ENCODE measurements at regions not wholly inside any gene's neighbourhood (a gene's known extent, or its start where the extent isn't known, plus 50 kb on each side); places are given as distances from the start of the nearest gene placed in this dataset.
"Not testable (repeated sequence)": the region's sequence is repeated elsewhere in the genome, so short reads cannot be mapped to it uniquely, and the experiment has no call there.

GRCh38 chr2:85945172-85945571 lies 56.4 kb upstream of the ST3GAL5 start (continued):
- TF ChIP-seq, protein P1, sequence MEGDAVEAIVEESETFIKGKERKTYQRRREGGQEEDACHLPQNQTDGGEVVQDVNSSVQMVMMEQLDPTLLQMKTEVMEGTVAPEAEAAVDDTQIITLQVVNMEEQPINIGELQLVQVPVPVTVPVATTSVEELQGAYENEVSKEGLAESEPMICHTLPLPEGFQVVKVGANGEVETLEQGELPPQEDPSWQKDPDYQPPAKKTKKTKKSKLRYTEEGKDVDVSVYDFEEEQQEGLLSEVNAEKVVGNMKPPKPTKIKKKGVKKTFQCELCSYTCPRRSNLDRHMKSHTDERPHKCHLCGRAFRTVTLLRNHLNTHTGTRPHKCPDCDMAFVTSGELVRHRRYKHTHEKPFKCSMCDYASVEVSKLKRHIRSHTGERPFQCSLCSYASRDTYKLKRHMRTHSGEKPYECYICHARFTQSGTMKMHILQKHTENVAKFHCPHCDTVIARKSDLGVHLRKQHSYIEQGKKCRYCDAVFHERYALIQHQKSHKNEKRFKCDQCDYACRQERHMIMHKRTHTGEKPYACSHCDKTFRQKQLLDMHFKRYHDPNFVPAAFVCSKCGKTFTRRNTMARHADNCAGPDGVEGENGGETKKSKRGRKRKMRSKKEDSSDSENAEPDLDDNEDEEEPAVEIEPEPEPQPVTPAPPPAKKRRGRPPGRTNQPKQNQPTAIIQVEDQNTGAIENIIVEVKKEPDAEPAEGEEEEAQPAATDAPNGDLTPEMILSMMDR (conservative IDR thresholded peaks at IDR 0.05; ENCODE audit: low read depth in 2 of 2), result no peak
- TF ChIP-seq ZNF114 (CRISPR knock-in tag; IDR thresholded peaks at IDR 0.05) (no peak), ZNF462 (CRISPR knock-in tag; IDR thresholded peaks at IDR 0.05) (no peak)
- TF ChIP-seq, protein P2, sequence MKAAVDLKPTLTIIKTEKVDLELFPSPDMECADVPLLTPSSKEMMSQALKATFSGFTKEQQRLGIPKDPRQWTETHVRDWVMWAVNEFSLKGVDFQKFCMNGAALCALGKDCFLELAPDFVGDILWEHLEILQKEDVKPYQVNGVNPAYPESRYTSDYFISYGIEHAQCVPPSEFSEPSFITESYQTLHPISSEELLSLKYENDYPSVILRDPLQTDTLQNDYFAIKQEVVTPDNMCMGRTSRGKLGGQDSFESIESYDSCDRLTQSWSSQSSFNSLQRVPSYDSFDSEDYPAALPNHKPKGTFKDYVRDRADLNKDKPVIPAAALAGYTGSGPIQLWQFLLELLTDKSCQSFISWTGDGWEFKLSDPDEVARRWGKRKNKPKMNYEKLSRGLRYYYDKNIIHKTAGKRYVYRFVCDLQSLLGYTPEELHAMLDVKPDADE (IDR thresholded peaks at IDR 0.05), result no peak

DNA sequence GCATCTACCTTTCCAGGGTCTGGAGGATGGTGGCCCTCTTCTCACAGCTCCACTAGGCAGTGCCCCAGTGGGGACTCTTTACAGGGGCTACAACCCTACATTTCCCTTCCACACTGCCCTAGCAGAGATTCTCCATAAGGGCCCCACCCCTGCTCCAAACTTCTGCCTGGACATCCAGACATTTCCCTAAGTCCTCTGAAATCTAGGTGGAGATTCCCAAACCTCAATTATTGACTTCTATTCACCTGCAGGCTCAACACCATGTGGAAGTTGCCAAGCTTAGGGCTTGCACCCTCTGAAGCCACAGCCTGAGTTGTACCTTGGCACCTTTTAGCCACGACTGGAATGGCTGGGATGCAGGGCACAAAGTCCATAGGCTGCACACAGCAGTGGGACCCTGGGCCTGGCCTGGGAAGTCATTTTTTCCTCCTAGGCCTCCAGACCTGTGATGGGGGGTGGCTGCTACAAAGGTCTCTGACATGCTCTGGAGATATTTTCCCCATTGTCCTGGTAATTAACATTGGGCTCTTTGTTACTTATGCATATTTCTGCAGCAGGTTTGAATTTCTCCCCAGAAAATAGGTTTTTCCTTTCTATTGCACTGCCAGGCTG lies 53.7 kb upstream of the ST3GAL5 start:
- no peaks in the 10 kb centered on the region for H3K4me1 Mint-ChIP-seq
- no peaks in the 10 kb centered on the region for H3F3A ChIP-seq (replicated peaks; ENCODE audit: low read depth)
- H3K36me3 Mint-ChIP-seq (ENCODE audit: low read depth), result peaks cover 8% of the 10 kb centered on the region; the same call in 2 of the 3 replicates
- no peaks in the 10 kb centered on the region for H3K4me1 ChIP-seq (ENCODE audit: insufficient read depth)
- TF ChIP-seq JUNB (IDR thresholded peaks at IDR 0.05; ENCODE audit: unreplicated experiment) (no peak), STAT1 (IDR thresholded peaks at IDR 0.05; ENCODE audit: unreplicated experiment) (no peak), EZH2 (IDR thresholded peaks at IDR 0.05; ENCODE audit: low read depth, unreplicated experiment) (no peak), CREB1 (CRISPR knock-in tag; IDR thresholded peaks at IDR 0.05; ENCODE audit: low read depth) (no peak)
- H3K4me3 Mint-ChIP-seq, result no peak overlapping the region
- H4K20me1 ChIP-seq (replicated peaks; ENCODE audit: insufficient read depth), result no peaks in the 10 kb centered on the region
- DNase-seq (ENCODE audit: low spot score) (no peak), ATAC-seq (no peak)
- H3K4me3 ChIP-seq, result no peak overlapping the region
- H3K4me2 ChIP-seq, result no peak overlapping the region
- no peak overlapping the region for H3K27ac ChIP-seq (ENCODE audit: low read depth)
- no peaks in the 10 kb centered on the region for H3K27me3 ChIP-seq (ENCODE audit: insufficient read depth)
- peaks cover 49% of the 10 kb centered on the region for H3K9me3 Mint-ChIP-seq
- H3K27ac Mint-ChIP-seq, result no peak overlapping the region
- no peaks in the 10 kb centered on the region for H3K79me2 ChIP-seq (replicated peaks; ENCODE audit: insufficient read depth)
- no peak overlapping the region for H2AFZ ChIP-seq
- H3K36me3 ChIP-seq (ENCODE audit: insufficient read depth), result peaks cover 5% of the 10 kb centered on the region
- H3K27me3 Mint-ChIP-seq (ENCODE audit: insufficient read depth, low read depth, poor library complexity), result peaks cover 3% of the 10 kb centered on the region
- H3K9me2 ChIP-seq (ENCODE audit: insufficient read depth), result no peaks in the 10 kb centered on the region

DNA sequence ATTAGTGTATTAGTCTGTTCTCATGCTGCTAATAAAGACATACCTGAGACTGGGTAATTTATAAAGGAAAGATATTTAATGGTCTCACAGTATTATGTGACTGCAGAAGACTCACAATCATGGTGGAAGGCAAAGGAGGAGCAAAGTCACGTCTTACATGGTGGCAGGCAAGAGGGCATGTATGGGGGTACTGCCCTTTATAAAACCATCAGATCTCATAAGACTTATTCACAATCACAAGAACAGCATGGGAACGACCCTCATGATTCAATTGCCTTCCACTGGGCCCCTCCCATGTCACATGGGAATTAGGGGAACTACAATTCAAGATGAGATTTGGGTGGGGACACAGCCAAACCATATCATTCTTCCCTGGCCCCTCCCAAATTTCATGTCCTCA lies 52.7 kb upstream of the ST3GAL5 start:
- not testable (repeated sequence) for H3K4me3 Mint-ChIP-seq

More for the DNA sequence above, 52.7 kb upstream of the ST3GAL5 start:
- not testable (repeated sequence) for H3K4me1 ChIP-seq (ENCODE audit: insufficient read depth); DNase-seq (ENCODE audit: low spot score); H3F3A ChIP-seq (replicated peaks; ENCODE audit: low read depth); H3K4me3 ChIP-seq; H3K9me2 ChIP-seq (ENCODE audit: insufficient read depth); H3K27me3 Mint-ChIP-seq (ENCODE audit: insufficient read depth, low read depth, poor library complexity); H3K36me3 Mint-ChIP-seq (ENCODE audit: low read depth); H3K4me1 Mint-ChIP-seq; ATAC-seq; H3K4me2 ChIP-seq; H2AFZ ChIP-seq; H3K27me3 ChIP-seq (ENCODE audit: insufficient read depth); H3K27ac Mint-ChIP-seq; H3K79me2 ChIP-seq (replicated peaks; ENCODE audit: insufficient read depth); H3K36me3 ChIP-seq (ENCODE audit: insufficient read depth); H3K27ac ChIP-seq (ENCODE audit: low read depth); H4K20me1 ChIP-seq (replicated peaks; ENCODE audit: insufficient read depth)
- peaks cover 40% of the 10 kb centered on the region for H3K9me3 Mint-ChIP-seq
